ENCODE measurements at regions not wholly inside any gene's neighbourhood (a gene's known extent, or its start where the extent isn't known, plus 50 kb on each side); places are given as distances from the start of the nearest gene placed in this dataset.

- Mint-ChIP-seq H3K36me3 (ENCODE audit: low read depth) (no peaks in the 10 kb centered on the region), H3K27me3 (no peaks in the 10 kb centered on the region), H3K27ac (no peak overlapping the region), H3K9me3 (peaks cover 6% of the 10 kb centered on the region), H3K4me3 (no peak overlapping the region), H3K4me1 (no peaks in the 10 kb centered on the region)
- DNase-seq (no peak), ATAC-seq (ENCODE audit: low read depth) (no peak)
- intact Hi-C loops (cut with micrococcal nuclease) = no loop called here
- ChIA-PET CTCF (no interaction called here), POLR2A (no interaction called here)
- TF ChIP-seq, protein P1, sequence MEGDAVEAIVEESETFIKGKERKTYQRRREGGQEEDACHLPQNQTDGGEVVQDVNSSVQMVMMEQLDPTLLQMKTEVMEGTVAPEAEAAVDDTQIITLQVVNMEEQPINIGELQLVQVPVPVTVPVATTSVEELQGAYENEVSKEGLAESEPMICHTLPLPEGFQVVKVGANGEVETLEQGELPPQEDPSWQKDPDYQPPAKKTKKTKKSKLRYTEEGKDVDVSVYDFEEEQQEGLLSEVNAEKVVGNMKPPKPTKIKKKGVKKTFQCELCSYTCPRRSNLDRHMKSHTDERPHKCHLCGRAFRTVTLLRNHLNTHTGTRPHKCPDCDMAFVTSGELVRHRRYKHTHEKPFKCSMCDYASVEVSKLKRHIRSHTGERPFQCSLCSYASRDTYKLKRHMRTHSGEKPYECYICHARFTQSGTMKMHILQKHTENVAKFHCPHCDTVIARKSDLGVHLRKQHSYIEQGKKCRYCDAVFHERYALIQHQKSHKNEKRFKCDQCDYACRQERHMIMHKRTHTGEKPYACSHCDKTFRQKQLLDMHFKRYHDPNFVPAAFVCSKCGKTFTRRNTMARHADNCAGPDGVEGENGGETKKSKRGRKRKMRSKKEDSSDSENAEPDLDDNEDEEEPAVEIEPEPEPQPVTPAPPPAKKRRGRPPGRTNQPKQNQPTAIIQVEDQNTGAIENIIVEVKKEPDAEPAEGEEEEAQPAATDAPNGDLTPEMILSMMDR (IDR thresholded peaks at IDR 0.05) = no peak
These were observed 562.0 kb downstream of the NR4A2 start for GRCh38 chr2:155770516-155770915.

GRCh38 chr2:155766342-155767115 is 566.0 kb downstream of the NR4A2 start:
- Mint-ChIP-seq H3K27me3 (no peaks in the 10 kb centered on the region), H3K36me3 (ENCODE audit: low read depth) (no peaks in the 10 kb centered on the region), H3K9me3 (peaks cover 6% of the 10 kb centered on the region), H3K4me3 (no peak overlapping the region), H3K27ac (no peak overlapping the region), H3K4me1 (no peaks in the 10 kb centered on the region)
- ATAC-seq (ENCODE audit: low read depth) (no peak), DNase-seq (no peak)
- intact Hi-C loops (cut with micrococcal nuclease) = no loop called here
- TF ChIP-seq, protein P1 (IDR thresholded peaks at IDR 0.05) = no peak
- CTCF ChIA-PET = no interaction called here
- POLR2A ChIA-PET = no interaction called here

DNA sequence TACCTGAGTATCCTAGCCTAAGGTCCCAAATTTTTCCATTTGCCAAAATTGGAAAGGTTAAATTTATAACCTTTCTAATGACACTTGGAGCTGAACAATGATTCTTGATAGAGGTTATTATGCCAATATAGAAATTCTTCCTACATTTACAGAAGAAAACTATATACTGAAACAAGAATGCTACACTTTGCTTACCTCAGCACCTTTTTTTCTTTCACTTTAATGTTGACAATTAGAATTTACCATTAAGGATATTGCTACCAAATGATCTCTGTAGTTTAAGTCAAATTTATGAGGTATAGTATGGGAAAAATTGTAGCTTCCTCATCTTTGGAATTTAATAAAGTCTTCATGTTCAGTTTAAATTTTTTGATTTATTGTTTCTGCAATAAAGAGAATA is 577.0 kb downstream of the NR4A2 start:
- DNase-seq = no peak
- no peaks in the 10 kb centered on the region for H3K9me3 Mint-ChIP-seq
- no peaks in the 10 kb centered on the region for H3K4me1 Mint-ChIP-seq
- ChIA-PET CTCF (no interaction called here), POLR2A (no interaction called here)
- no peaks in the 10 kb centered on the region for H3K27me3 Mint-ChIP-seq
- no peak overlapping the region for H3K4me3 Mint-ChIP-seq
- intact Hi-C loops (cut with micrococcal nuclease) = no loop called here
- ATAC-seq (ENCODE audit: low read depth) = no peak
- no peak overlapping the region for H3K27ac Mint-ChIP-seq
- TF ChIP-seq, protein P1 (IDR thresholded peaks at IDR 0.05) = no peak
- H3K36me3 Mint-ChIP-seq (ENCODE audit: low read depth) = no peaks in the 10 kb centered on the region

GRCh38 chr2:155748131-155748530 is 584.4 kb downstream of the NR4A2 start:
- Mint-ChIP-seq H3K4me3 (no peak overlapping the region), H3K36me3 (ENCODE audit: low read depth) (no peaks in the 10 kb centered on the region), H3K4me1 (no peaks in the 10 kb centered on the region), H3K27me3 (no peaks in the 10 kb centered on the region), H3K27ac (no peak overlapping the region), H3K9me3 (no peaks in the 10 kb centered on the region)
- TF ChIP-seq, protein P1 (IDR thresholded peaks at IDR 0.05) = no peak
- ATAC-seq (ENCODE audit: low read depth) (no peak), DNase-seq (no peak)
- POLR2A ChIA-PET = no interaction called here
- intact Hi-C loops (cut with micrococcal nuclease) = no loop called here
- CTCF ChIA-PET = no interaction called here

GRCh38 chr2:155747531-155747930 is 585.0 kb downstream of the NR4A2 start:
- ATAC-seq (ENCODE audit: low read depth) (no peak), DNase-seq (no peak)
- TF ChIP-seq, protein P1 (IDR thresholded peaks at IDR 0.05) = no peak
- CTCF ChIA-PET = no interaction called here
- Mint-ChIP-seq H3K9me3 (no peaks in the 10 kb centered on the region), H3K27ac (no peak overlapping the region), H3K27me3 (no peaks in the 10 kb centered on the region), H3K4me3 (no peak overlapping the region), H3K4me1 (no peaks in the 10 kb centered on the region), H3K36me3 (ENCODE audit: low read depth) (no peaks in the 10 kb centered on the region)
- intact Hi-C loops (cut with micrococcal nuclease) = no loop called here
- POLR2A ChIA-PET = no interaction called here

All from activated B cell treated with CpG ODN at 0.5 μM for 24 hours (primary cell).